Activated naive CD4-positive, alpha-beta T cell treated with anti-CD3 and anti-CD28 coated beads, Interleukin-2, amount 10 ng/mL, durations not matched to agents 7 days and 5 days (primary cell): ENCODE measurements at regions not wholly inside any gene's neighbourhood (a gene's known extent, or its start where the extent isn't known, plus 50 kb on each side); places are given as distances from the start of the nearest gene placed in this dataset.

Source experiments
- CTCF ChIA-PET: fragments of 350-600 bp; sonication (Branson Sonifier 250); formaldehyde crosslinking; loops from one replicate; lab custom pipeline; 2021; ENCODE audit warnings: antibody characterized with exemption; lab: Charles Lee
- DNase-seq: peaks from one replicate; pipeline ENCODE4 v3.0.0-alpha.2; 2020
- H3K27ac Mint-ChIP-seq: one replicate; pipeline ENCODE4 v1.8.0; 2021; ENCODE audit warnings: mild to moderate bottlenecking, moderate library complexity, mixed read lengths
- H3K27me3 Mint-ChIP-seq: one replicate; pipeline ENCODE4 v1.8.0; 2021; ENCODE audit warnings: mild to moderate bottlenecking, mixed read lengths
- H3K36me3 Mint-ChIP-seq: one replicate; pipeline ENCODE4 v1.8.0; 2021; ENCODE audit warnings: mixed read lengths
- H3K4me1 Mint-ChIP-seq: one replicate; pipeline ENCODE4 v1.8.0; 2021; ENCODE audit warnings: mixed read lengths
- H3K4me3 Mint-ChIP-seq: one replicate; pipeline ENCODE4 v1.8.0; 2021; ENCODE audit warnings: mild to moderate bottlenecking, moderate library complexity, mixed read lengths
- H3K9me3 Mint-ChIP-seq: one replicate; pipeline ENCODE4 v1.8.0; 2021; ENCODE audit warnings: mixed read lengths

DNA sequence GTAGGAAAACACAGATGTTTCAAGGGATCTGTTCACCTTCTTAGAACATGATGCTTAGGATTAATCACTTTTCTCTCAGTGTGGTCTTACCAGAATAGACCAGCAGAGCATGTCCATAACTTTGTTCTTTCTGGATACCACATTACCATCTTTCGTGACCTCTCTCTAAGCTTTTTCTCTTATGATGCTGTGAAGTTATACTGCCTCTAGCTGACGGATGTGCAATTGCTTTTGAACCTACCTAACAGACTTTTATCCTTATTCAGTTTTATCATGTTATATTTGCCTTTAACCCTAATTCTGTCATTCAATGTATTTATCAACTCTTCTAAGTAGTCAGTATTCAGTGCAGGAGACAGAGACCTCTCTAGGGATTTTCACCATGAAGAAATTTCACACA, 246.7 kb downstream of the DACT1 start:
- CTCF ChIA-PET = interaction anchor here (1.1 kb wide), 1 partner anchor 243 kb away, joined by 3 read pairs; no protein-coding TSS in a partner anchor
- DNase-seq = no peak
- Mint-ChIP-seq H3K9me3 (no peaks in the 10 kb centered on the region), H3K27ac (no peak overlapping the region), H3K4me1 (no peaks in the 10 kb centered on the region), H3K4me3 (no peak overlapping the region), H3K27me3 (peaks cover 4% of the 10 kb centered on the region), H3K36me3 (no peaks in the 10 kb centered on the region)

DNA sequence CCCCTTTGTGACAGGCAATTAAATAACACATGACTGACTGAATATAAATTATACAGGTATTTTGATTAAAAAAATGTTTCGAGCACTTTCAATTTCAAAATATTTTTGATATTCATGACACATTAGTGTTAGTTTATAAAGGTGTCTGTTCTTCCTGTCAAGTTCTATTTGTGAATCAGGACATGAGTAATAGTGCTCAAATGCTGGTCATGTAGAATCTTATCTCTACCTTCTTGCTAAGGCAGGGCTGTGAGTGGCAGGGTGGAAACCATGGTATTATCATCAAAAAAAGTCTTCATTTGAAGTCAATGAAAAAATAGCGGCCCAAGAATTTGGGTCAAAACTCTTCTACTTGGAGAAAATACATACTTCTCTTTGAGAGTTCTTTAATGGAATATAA, 250.2 kb downstream of the DACT1 start:
- Mint-ChIP-seq H3K4me3 (no peak overlapping the region), H3K9me3 (no peaks in the 10 kb centered on the region), H3K27me3 (no peaks in the 10 kb centered on the region), H3K36me3 (no peaks in the 10 kb centered on the region), H3K27ac (no peak overlapping the region), H3K4me1 (no peaks in the 10 kb centered on the region)
- CTCF ChIA-PET = no interaction called here
- DNase-seq = no peak

DNA sequence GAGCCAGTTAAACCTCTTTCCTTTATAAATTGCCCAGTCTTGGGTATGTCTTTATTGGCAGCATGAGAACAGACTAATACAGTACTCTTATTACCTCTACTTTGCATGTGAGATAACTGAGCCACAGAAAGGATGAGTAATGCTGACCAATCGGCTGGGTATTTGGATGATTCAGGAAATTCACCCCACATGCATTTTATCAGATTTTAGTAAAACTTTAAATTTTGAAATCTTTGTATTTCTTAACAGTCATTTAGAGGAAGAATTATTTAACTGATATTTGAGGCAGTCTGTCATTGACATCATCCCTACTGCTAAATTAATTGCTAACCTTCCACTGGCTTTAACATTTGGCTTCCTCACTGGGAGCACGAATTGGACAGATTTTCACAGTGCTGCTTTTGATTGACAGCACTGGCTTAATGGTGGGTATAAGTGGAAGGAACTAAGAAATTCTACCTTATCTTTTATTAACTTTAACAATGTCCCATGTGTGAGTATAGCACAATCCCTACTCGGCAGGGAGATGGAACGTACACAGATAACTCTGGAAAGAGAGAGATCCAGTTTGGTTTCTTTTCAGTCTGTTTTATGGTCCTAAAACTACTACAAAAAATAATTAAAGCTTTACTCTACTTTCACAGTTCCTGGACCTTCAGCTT, 261.0 kb downstream of the DACT1 start:
- Mint-ChIP-seq H3K27ac (no peak overlapping the region), H3K4me3 (no peak overlapping the region), H3K36me3 (no peaks in the 10 kb centered on the region), H3K4me1 (no peaks in the 10 kb centered on the region), H3K9me3 (peaks cover 3% of the 10 kb centered on the region), H3K27me3 (no peaks in the 10 kb centered on the region)
- CTCF ChIA-PET = no interaction called here
- no peak for DNase-seq

DNA sequence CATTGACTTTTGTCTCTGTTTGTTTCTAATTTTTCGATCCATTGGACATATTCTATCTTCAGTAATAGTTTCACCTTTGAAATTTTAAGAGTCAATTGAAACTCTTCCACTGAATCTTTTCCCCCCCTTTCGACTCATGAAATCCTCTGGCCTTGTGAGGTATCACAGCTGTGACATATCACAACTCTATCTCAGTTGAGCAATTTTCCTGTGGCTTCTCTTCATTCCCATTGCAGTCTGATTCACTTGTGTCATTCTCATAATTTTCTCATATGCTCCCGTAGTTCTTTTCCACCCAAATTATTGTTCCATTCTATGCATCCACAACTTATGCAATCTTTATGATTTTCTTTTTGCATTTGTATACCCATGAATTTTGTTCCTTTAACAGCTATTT, 261.6 kb downstream of the DACT1 start:
- H3K27ac Mint-ChIP-seq = no peak overlapping the region
- H3K4me1 Mint-ChIP-seq = no peaks in the 10 kb centered on the region
- no peaks in the 10 kb centered on the region for H3K36me3 Mint-ChIP-seq
- peaks cover 3% of the 10 kb centered on the region for H3K9me3 Mint-ChIP-seq
- CTCF ChIA-PET = no interaction called here
- no peaks in the 10 kb centered on the region for H3K27me3 Mint-ChIP-seq
- DNase-seq = no peak
- H3K4me3 Mint-ChIP-seq = no peak overlapping the region

DNA sequence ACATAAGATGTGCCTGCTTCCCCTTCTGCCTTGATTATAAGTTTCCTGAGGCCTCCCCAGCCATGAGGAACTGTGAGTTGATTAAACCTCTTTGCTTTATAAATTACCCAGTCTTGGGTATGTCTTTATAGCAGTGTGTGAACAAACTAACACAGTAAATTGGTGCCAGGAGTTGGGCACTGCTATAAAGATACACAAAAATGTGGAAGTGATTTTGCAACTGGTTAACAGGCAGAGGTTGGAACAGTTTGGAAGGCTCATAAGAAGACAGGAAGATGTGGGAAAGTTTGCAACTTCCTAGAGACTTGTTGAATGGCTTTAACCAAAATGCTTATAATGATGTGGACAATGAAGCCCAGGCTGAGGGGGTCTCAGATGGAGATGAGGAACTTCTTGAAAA, 264.1 kb downstream of the DACT1 start:
- Mint-ChIP-seq H3K27me3 (no peaks in the 10 kb centered on the region), H3K4me3 (no peak overlapping the region), H3K4me1 (no peaks in the 10 kb centered on the region)

DNA sequence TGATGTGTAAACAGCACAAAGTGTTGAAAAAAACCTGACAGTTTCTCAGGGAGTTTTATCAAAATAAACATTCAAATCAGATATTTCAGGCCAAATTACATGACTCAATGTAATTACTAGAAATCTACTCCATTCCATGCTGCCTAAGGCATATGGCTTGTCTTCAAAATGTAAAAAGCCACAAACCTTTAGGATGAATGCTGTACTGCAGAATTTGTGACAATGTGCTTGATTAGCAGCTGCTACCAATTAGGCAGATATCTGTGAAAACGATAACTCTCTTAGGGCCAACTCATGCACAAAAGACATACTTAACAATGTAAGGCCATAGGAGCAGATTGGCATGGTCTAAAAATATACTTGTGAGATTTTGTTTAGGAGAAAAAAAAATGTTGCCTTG, 267.0 kb downstream of the DACT1 start:
- H3K4me1 Mint-ChIP-seq = no peaks in the 10 kb centered on the region
- CTCF ChIA-PET = no interaction called here
- H3K4me3 Mint-ChIP-seq = no peak overlapping the region

More for the DNA sequence above, 264.1 kb downstream of the DACT1 start:
- CTCF ChIA-PET = no interaction called here
- no peak for DNase-seq
- Mint-ChIP-seq H3K9me3 (peaks cover 3% of the 10 kb centered on the region), H3K27ac (no peak overlapping the region), H3K36me3 (no peaks in the 10 kb centered on the region)

DNA sequence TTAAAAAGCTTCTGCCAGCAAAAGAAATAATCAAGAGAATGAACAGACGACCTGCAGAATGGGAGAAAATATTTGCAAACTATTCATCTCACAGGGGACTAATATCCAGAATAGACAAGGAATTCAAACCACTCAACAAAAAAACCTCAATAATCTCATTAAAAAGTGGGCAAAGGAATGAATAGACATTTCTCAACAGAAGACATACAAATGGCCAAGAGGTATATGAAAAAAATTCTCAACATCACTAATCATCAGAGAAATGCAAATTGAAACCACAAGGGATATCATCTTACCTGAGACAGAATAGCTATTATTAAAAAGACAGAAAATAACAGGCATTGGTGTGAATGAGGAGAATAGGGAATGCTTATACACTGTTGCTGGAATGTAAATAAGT, 270.0 kb downstream of the DACT1 start:
- CTCF ChIA-PET = no interaction called here
- no peak for DNase-seq
- Mint-ChIP-seq H3K27ac (no peak overlapping the region), H3K36me3 (no peaks in the 10 kb centered on the region), H3K4me1 (no peaks in the 10 kb centered on the region), H3K9me3 (no peaks in the 10 kb centered on the region), H3K27me3 (no peaks in the 10 kb centered on the region), H3K4me3 (no peak overlapping the region)

More for the DNA sequence above, 267.0 kb downstream of the DACT1 start:
- Mint-ChIP-seq H3K27ac (no peak overlapping the region), H3K9me3 (peaks cover 3% of the 10 kb centered on the region), H3K36me3 (no peaks in the 10 kb centered on the region), H3K27me3 (no peaks in the 10 kb centered on the region)
- DNase-seq = no peak

DNA sequence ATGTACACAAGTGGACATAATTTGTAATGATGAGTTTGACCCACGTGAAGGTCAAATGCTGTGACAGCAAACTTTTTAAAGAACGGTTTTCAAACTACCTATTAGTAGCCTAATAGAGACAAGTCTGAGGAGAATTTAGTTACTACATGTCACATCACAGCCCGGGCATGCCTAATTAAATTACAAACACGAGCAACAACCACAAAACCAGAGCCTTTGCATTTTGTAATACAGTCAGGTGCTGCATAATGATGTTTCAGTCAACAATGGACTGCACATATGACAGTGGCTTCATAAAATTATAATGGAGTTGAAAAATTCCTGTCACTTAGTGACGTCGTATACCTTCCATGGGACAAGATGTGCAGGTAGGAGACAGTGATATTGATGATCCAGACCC, 274.5 kb downstream of the DACT1 start:
- Mint-ChIP-seq H3K36me3 (no peaks in the 10 kb centered on the region), H3K4me1 (no peaks in the 10 kb centered on the region), H3K4me3 (no peak overlapping the region), H3K27me3 (no peaks in the 10 kb centered on the region), H3K9me3 (no peaks in the 10 kb centered on the region), H3K27ac (no peak overlapping the region)
- DNase-seq = no peak
- CTCF ChIA-PET = no interaction called here

DNA sequence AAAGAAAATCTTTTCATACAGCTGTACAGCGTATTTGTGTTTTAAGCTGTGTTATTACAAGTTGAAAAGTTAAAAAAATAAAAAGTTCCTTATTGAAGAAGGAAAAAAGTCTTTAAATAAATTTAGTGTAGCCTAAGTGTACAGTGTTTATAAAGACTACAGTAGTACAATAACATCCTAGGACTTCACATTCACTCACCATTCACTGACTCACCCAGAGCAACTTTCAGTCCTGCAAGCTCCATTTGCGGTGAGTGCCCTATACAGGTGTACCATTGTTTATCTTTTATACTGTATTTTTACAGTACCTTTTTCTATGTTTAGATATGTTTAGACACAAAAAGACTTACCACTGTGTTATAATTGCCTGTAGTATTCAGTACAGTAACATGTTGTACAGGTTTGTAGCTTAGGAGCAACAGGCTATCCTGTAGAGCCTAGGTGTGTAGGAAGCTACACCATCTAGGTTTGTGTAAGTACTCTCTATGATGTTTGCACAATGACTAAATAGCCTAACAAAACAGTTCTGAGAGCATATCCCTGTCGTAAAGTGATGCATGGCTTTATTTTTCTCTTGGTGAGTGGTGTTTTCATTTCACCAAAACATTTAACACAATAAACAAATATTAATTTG, 275.2 kb downstream of the DACT1 start:
- CTCF ChIA-PET = no interaction called here
- H3K4me1 Mint-ChIP-seq = no peaks in the 10 kb centered on the region

DNA sequence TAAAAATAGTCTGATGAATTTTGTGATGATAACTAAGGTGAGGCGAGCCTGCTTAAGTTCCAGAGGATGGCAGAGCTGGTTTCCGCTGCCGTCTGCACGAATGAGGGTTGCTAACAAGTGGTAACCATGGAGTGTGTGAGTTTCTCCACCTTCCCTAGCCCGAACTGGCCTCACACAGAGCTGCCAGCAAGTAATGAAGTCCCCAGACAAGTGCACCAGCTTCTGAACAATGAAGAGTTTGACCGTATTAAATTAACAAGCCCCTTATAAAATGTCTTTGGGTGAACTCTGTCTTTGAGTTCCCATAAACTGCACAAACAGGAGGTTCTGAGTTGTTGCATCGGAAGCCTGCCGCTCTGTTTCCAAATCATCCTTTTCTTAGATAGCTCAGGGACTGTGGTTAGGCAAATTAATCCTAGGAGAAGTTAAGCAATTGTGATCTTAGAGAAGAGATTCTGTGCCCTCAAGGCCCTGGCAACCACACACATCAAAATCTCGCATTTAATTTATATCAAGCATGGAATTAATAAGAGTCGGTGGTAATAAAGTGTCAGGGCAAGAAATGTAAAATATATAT, 274.1 kb upstream of the DAAM1 start:
- CTCF ChIA-PET = interaction anchor here (0.7 kb wide), 1 partner anchor 413 kb away, joined by 4 read pairs; no protein-coding TSS in a partner anchor

More for the DNA sequence above, 275.2 kb downstream of the DACT1 start:
- no peak for DNase-seq
- H3K27me3 Mint-ChIP-seq = no peaks in the 10 kb centered on the region
- H3K9me3 Mint-ChIP-seq = no peaks in the 10 kb centered on the region
- H3K4me3 Mint-ChIP-seq = no peak overlapping the region
- no peaks in the 10 kb centered on the region for H3K36me3 Mint-ChIP-seq
- H3K27ac Mint-ChIP-seq = no peak overlapping the region

DNA sequence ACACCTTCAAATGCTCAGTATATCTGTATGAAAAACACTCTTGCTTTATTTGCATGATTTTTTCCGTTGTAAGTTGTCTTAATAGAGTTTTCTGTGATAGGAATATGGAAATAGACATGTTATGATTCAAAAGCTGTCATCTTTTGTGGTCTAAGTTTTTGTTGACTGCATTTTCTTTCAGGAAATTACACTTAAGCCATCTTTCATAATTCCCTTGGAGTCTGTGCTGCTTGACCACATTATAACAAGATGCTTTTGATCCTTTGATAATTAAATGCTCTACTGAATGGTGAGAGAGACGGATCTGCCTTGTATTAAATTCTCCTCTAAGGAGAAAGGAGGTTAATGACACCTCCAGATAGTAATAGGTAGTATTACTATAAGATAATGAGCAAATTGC, 272.8 kb upstream of the DAAM1 start:
- H3K4me1 Mint-ChIP-seq = no peaks in the 10 kb centered on the region
- no peaks in the 10 kb centered on the region for H3K27me3 Mint-ChIP-seq
- CTCF ChIA-PET = no interaction called here
- no peaks in the 10 kb centered on the region for H3K36me3 Mint-ChIP-seq
- no peak overlapping the region for H3K4me3 Mint-ChIP-seq
- H3K9me3 Mint-ChIP-seq = no peaks in the 10 kb centered on the region
- H3K27ac Mint-ChIP-seq = no peak overlapping the region
- DNase-seq = no peak

More for the DNA sequence above, 274.1 kb upstream of the DAAM1 start:
- Mint-ChIP-seq H3K4me1 (no peaks in the 10 kb centered on the region), H3K36me3 (no peaks in the 10 kb centered on the region), H3K4me3 (no peak overlapping the region), H3K27me3 (no peaks in the 10 kb centered on the region), H3K9me3 (no peaks in the 10 kb centered on the region), H3K27ac (no peak overlapping the region)
- no peak for DNase-seq

DNA sequence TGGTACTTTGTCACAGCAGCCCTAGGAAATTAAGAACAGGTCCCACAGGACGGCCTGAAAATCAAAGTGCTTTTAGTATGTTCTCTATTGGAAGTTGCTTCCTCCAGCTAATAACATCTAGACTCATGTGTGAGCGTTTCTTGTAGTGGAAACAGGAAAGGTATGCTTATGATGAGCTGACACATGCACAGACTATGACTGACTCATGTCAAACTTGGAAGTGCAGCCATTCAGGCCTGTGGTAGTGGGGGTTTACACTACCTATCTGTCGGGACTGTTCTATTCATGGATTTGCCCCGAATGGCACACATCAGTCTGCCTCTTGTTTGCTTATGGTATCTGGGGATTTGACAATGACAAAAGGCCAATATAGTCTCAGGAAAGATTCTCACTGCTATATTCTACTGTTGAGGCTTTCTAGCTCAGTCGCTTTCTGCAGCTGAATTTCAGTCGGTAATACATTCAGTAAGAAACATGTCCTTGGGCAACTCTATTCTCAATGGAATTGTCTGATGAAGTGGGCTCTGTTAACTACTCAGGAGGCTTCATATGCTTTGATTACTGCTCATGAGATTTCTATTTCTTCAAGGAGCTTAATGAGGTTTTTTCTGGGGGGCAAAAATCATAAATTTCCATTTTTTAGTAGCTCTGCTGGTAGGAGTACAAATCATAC, 270.3 kb upstream of the DAAM1 start:
- H3K9me3 Mint-ChIP-seq = no peaks in the 10 kb centered on the region
- H3K4me1 Mint-ChIP-seq = no peaks in the 10 kb centered on the region

DNA sequence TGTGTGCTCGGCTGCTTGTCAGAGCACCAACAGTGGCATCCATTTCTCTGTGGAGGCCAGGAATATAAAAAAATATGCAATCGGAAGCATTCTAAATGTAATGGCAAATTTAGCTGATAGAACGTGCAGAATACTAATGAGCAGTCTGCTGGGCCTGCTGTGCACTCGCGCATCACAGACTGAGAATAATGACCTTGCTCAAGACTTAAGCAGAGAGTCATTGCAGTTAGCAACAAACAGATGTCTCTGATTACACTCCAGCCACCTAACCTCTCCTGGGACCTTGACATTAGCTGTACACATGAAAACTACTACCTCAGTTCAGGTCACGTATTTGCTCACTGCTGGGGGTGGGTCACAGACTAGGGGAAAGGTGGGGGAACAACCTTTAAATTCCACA, 269.2 kb upstream of the DAAM1 start:
- no peak for DNase-seq
- Mint-ChIP-seq H3K36me3 (no peaks in the 10 kb centered on the region), H3K9me3 (no peaks in the 10 kb centered on the region), H3K27ac (no peak overlapping the region), H3K27me3 (no peaks in the 10 kb centered on the region), H3K4me3 (no peak overlapping the region), H3K4me1 (no peaks in the 10 kb centered on the region)
- CTCF ChIA-PET = no interaction called here

More for the DNA sequence above, 270.3 kb upstream of the DAAM1 start:
- Mint-ChIP-seq H3K27me3 (no peaks in the 10 kb centered on the region), H3K27ac (no peak overlapping the region), H3K36me3 (no peaks in the 10 kb centered on the region), H3K4me3 (no peak overlapping the region)
- CTCF ChIA-PET = no interaction called here
- no peak for DNase-seq

DNA sequence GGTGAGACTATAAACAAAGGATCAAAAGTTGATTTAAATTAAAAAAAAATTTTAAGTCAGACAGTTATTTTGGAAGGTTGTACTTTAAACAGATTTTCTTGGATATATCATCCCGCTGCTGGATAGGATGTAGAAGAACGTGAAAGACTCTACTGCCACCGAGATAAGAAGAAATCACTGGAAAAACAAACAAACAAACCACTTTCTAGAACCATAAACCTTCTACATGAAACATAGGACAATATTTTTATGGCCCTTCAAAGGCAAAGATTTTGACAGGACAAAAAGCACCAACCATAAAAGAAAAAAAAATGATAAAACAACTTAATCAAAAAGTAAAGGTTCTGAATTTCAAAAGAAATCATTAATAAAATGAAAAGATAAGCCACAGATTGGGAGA, 268.2 kb upstream of the DAAM1 start:
- DNase-seq = no peak
- no peak overlapping the region for H3K4me3 Mint-ChIP-seq
- H3K27ac Mint-ChIP-seq = no peak overlapping the region
- H3K9me3 Mint-ChIP-seq = no peaks in the 10 kb centered on the region
- CTCF ChIA-PET = no interaction called here
- H3K4me1 Mint-ChIP-seq = no peaks in the 10 kb centered on the region
- no peaks in the 10 kb centered on the region for H3K27me3 Mint-ChIP-seq
- H3K36me3 Mint-ChIP-seq = no peaks in the 10 kb centered on the region
